NCI-H128 (cell line): ENCODE measurements at regions not wholly inside any gene's neighbourhood (a gene's known extent, or its start where the extent isn't known, plus 50 kb on each side); places are given as distances from the start of the nearest gene placed in this dataset.
"Not testable (repeated sequence)": the region's sequence is repeated elsewhere in the genome, so short reads cannot be mapped to it uniquely, and the experiment has no call there.

Source experiments
- DNase-seq: peaks from one replicate; lab custom pipeline; 2025; ENCODE audit not compliant: unreplicated experiment; lab: John Stamatoyannopoulos, UW

DNA sequence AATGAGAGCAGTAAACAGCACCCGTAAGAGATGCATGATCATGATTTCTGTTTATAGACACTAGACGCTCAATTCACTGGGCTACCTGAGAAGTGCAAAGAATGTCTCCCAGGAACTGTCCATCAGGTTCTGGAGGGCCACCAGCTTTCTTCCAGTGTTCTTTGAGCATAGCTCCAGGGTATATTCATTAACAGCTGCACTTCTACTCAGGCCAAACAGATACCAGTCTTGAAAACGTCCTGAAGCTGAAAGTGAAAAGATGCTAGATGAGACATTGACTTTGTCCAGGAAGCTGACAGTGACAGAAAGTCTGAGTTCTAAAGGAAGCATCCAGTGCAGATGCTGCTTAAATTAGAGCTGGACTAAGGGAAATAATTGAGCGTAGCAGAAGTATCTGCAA, 488.7 kb upstream of the TYRP1 start:
- no peak for DNase-seq

DNA sequence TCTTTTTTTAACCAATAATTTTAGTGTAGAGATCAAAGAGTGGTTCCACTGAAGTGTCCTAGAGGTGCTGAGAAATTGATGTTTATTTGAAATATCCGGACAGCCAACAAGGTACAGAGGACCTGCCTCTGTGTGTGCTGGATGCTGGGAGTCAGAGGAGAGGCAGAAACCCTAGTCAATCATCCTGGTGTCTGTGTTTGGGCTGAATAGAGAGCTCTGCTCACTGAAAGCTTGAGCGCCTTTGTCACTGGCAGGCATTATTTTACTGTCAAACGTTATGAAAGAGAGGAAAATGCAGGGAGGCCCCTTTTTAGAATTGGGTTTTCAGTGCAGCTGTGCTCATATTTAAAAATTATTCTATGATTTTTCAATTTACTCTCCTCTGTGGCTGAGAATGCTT, 480.3 kb upstream of the TYRP1 start:
- no peak for DNase-seq

- DNase-seq: no peak
Observed at GRCh38 chr9:12221470-12221869, 471.7 kb upstream of the TYRP1 start.

DNA sequence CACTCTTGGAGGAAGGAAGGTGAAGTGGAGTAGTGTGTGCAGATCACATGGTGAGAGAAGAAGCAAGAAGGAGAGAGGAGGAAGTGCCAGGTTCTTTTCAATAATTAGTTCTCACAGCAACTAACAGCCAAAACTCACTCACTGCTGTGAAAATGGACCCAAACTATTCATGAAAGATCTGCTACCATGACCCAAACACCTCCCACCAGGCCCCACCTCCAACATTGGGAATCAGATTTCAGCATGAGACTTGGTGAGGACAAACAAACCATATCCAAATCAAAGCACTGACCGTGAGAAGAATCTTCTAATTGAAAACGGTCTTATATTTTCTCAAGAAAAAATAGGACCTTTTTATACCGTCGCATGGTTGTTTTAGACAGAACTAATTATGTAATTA, 468.7 kb upstream of the TYRP1 start:
- DNase-seq: no peak

DNA sequence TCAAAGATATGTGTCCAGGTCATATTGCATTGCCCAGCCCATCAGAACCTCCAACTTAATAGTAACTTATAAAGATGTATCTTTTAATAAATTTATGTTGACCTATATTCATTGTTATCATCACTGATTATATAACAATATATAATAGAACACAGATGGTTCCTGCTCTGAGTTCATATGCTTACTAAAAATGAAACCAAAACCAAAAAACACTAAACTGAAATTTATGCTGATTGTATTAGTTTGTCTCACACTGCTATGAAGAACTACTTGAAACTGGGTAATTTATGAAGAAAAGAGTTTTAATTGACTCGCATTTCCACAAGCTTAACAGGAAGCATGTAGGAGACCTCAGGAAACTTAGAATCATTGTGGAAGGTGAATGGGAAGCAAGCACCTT, 462.5 kb upstream of the TYRP1 start:
- no peak for DNase-seq

DNA sequence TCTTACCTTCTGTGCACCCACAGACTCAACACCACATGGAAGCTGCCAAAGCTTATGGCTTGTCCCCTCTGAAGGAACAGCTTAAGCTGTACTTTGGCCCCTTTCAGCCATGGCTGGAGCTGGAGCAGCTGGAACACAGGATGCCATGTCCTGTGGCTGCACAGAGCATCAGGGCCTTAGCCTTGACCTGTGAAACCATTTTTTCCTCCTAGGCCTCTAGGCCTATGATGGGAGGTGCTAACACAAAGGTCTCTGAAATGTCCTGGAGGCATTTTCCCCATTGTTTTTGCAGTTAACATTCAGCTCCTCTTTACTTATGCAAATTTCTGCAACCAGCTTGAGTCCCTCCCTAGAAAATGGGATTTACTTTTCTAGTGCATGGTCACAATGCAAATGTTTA, 461.4 kb upstream of the TYRP1 start:
- DNase-seq: no peak

DNA sequence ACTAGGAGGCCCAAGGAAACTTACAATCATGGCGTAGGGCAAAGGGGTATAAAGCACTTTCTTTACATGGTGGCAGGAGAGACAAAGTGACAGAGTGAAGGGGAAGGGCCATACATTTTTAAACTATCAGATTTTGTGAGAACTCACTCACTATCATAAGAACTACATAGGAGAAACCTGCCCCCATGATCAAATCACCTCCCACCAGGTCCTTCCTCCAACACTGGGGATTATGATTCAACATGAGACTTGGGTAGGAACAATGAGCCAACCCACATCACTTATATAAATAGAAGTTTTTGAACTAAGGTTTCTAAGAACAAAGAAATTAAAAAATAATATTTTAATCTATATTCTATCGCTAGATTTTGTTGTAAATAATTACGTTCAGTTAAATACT, 460.3 kb upstream of the TYRP1 start:
- DNase-seq: no peak

GRCh38 chr9:12253941-12254340, 439.2 kb upstream of the TYRP1 start:
- no peak for DNase-seq

- DNase-seq: no peak
Observed at GRCh38 chr9:12266758-12267157, 426.4 kb upstream of the TYRP1 start.

DNA sequence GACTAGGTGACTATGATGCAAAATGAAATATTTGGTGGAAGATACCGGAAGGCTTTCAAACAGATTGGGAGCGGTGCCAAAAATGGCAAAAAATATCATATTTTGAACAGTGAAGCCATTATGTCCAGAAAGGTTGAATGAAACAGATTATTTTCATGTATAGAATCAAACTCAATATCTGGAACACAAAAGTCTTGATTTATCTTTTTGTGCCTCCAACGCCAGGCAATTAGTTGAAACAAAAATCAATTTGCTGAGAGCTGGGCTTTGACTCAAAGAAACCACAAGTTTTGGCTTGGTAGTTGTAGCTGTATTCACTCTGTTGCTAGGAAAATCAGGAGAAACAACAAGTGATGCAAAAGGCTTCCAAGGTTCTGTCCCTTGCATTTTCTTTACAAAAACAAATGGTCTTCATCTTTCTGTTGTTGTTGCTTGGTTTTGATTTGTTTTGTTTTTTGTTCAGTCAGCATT, 421.7 kb upstream of the TYRP1 start:
- no peak for DNase-seq

DNA sequence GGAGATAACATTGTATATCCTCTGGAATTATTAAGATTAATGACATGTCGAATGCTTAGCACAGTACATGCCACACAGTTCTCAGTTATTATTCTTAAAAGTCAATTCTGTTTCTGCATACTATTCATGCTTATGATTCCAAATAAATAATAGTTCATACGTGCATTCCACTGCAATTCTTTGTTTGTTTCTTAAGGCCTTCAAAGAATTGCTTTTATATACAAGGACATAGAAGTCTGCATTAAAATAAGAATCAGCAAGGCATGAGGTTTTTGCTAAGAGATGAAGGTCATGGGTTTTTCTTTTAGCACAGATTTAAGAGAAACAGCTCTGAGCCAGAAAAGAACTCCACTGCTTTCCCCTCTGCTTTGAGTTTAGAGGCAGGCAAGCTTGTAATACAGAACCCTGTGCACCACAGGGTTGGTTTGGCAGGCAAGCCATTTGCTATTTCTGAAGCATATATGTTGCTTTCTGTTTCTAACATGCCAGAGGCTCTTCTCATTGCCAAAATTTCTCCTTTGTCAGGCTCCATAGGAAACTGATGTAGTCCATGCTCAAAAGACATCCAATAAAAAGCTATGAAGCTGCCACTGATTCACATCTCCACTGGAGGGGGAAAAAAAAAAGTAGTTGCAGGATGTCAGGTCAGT, 420.6 kb upstream of the TYRP1 start:
- DNase-seq: no peak

GRCh38 chr9:12274577-12274976, 418.6 kb upstream of the TYRP1 start:
- DNase-seq: no peak

DNA sequence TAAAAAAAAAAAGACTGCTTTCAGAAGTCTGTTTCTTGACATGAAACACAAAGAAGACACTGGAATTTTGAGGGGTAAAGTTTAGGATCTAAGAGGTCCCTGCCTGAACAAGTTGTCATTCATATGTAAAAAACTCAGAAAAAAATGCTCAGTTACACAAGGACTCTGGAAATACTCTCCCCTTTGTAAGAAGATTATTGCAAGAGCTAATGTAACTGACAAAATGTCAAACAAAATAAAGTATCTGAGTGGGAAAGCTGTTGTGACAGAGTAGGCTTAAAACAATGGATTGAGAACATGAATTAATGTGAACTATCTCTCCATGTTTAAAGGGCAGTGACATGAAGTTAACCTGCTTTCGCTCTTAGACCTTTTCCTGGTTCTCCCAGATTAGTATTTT, 416.7 kb upstream of the TYRP1 start:
- no peak for DNase-seq

DNA sequence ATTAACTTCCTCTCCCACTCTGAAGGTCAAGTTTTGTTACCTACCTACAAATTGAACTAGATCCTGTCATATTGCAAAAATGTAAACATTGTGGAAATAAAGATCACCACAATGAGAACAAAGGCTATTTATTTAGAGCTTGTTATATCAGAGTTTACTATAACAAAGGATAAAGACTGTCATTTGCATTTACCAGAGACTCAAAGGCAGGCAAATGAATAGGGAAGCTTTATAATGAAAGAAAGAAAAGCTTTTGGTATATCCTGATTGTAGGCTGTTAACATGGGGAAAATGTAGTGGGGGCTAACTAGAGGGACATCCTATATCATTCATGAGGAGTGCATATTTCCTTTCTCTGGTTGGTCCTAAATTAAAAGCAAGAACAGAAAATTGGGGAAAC, 403.5 kb upstream of the TYRP1 start:
- DNase-seq: no peak

GRCh38 chr9:12290166-12290869, 402.9 kb upstream of the TYRP1 start:
- DNase-seq: no peak

GRCh38 chr9:12305211-12305610, 388.0 kb upstream of the TYRP1 start:
- no peak for DNase-seq

- DNase-seq: no peak
Observed at GRCh38 chr9:12314589-12314988, 378.6 kb upstream of the TYRP1 start.

GRCh38 chr9:12318732-12319685, 374.2 kb upstream of the TYRP1 start:
- DNase-seq: no peak

DNA sequence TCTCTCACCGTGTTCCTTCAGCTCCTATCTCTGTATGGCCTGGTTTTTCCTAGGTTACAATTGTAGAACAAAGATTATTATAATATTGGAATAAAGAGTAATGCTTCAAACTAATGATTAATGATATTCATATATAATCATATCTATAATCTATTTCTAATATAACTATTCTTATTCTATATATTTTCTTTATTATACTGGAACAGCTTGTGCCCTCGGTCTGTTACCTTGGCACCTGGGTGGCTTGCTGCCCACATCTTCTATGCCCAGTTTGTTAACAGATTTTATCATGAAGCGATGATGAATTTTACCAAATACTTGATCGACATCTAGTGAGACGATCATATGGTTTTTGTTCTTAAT, 363.6 kb upstream of the TYRP1 start:
- DNase-seq: no peak

- not testable (repeated sequence) for DNase-seq
Observed at GRCh38 chr9:12333966-12334365, 359.2 kb upstream of the TYRP1 start.

DNA sequence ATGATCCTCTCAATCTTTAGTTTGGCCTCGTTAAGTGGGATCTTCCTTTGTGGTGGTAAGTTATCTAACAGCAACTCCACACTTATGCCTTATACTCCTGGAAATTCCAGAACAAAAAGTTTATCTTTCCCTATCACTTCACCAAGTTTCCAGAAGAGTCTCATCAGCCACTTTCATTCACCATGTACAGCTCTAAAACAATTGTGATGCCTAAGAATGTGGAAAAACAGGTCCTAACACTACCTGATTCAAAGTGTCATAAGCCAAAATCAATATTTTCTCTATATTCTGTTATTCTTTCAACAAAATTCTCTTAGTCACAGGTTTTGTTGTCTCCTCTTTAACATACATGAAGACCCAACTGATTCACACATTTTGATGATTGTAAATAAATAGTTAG, 342.4 kb upstream of the TYRP1 start:
- no peak for DNase-seq
